GM12878 (cell line): ENCODE measurements at regions not wholly inside any gene's neighbourhood (a gene's known extent, or its start where the extent isn't known, plus 50 kb on each side); places are given as distances from the start of the nearest gene placed in this dataset.

Experiments used
- E2F8 ChIP-seq: fragments of 450-650 bp; IDR thresholded peaks from 2 replicates; pipeline ENCODE4 v1.6.1; 2018; ENCODE audit warnings: mild to moderate bottlenecking, low read depth, moderate library complexity; ENCODE audit not compliant: partially characterized antibody
- HDGF ChIP-seq: fragments of 450-650 bp; IDR thresholded peaks from 2 replicates; pipeline ENCODE4 v1.6.1; 2016; ENCODE audit warnings: antibody characterized with exemption
- KAT2A ChIP-seq: conservative IDR thresholded peaks from 2 replicates; pipeline ENCODE4 v1.6.1; 2011; ENCODE audit warnings: low read depth, low read length; ENCODE audit not compliant: control insufficient read depth
- LARP7 ChIP-seq: fragments of 450-650 bp; IDR thresholded peaks from 2 replicates; pipeline ENCODE4 v1.6.1; 2017; ENCODE audit warnings: mild to moderate bottlenecking
- ZNF687 ChIP-seq: fragments of 450-650 bp; IDR thresholded peaks from 2 replicates; pipeline ENCODE4 v1.6.1; 2017; ENCODE audit warnings: mild to moderate bottlenecking, moderate library complexity

GRCh38 chr10:52979295-52979990 lies 206.9 kb upstream of the MBL2 start (continued):
- TF ChIP-seq E2F8 (no peak), HDGF (no peak), KAT2A (no peak), LARP7 (no peak), ZNF687 (no peak)
